Caki2 (cell line): ENCODE measurements at regions not wholly inside any gene's neighbourhood (a gene's known extent, or its start where the extent isn't known, plus 50 kb on each side); places are given as distances from the start of the nearest gene placed in this dataset.
"Not testable (repeated sequence)": the region's sequence is repeated elsewhere in the genome, so short reads cannot be mapped to it uniquely, and the experiment has no call there.

ENCODE experiments used
- DNase-seq: peaks from one replicate; pipeline ENCODE4 v3.0.0-alpha.2; 2015; ENCODE audit warnings: low read depth
- in situ Hi-C: cut with HindIII; loops from 2 replicates; pipeline ENCODE4 v1.10.0; 2016; ENCODE audit warnings: low sequenced_read_pairs, low pct_unique_long_range_greater_than_20kb, mixed read lengths

GRCh38 chrY:19559161-19559560 is 185.4 kb downstream of the KDM5D start:
- DNase-seq: no peak
- in situ Hi-C loops: no loop called here

- DNase-seq: no peak
- in situ Hi-C loops: no loop called here
Measured at GRCh38 chrY:19549671-19550466, 194.7 kb downstream of the KDM5D start.

DNA sequence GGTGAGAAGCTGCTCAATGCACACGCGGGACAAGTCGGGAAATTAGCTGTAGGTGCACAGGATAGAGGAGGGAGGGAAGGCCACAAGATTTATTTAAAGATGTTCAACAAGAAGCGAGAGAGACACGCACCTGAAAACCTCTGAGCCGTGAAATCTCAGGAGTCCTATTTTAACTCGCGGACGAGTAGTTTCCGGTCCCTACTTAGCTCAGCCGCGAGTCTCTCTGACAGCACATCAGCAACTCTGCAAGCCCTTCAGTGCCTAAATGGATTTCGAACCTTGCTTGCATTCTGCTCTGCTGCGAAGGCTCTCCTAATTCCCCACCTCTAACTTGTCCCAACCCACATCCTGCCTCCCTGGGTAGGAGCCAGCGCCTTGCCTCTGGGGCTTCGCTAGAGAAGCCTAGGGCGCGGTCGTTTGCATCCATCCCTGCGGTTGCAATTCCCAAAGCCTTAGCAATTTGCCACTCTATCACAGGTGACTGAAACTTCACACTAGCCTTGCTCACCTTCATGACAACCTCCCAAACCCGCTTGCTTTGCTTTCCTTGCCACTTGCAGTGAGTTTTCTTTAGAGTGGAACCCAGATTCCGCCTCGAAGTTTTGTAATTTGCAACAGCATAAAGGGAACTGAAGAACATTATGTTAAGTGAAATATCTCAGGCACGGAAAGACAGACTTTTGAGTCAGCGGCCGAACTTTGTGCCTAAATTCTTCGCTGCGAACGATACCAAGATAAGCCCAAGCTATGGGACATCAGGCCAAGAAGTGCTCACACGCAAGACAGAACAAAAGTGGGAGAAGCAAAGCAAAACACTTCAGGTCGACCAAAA is 202.8 kb downstream of the KDM5D start:
- in situ Hi-C loops: no loop called here
- DNase-seq: no peak

GRCh38 chrY:19535697-19536096 is 208.8 kb downstream of the KDM5D start:
- DNase-seq, in situ Hi-C loops: not testable (repeated sequence)

- in situ Hi-C loops: no loop called here
- no peak for DNase-seq
Measured at GRCh38 chrY:19521976-19522375, 222.6 kb downstream of the KDM5D start.

- DNase-seq: no peak
- in situ Hi-C loops: no loop called here
Measured at GRCh38 chrY:19503092-19503449, 241.5 kb downstream of the KDM5D start.

- no peak for DNase-seq
- in situ Hi-C loops: no loop called here
Measured at GRCh38 chrY:19502169-19503091, 242.1 kb downstream of the KDM5D start.

DNA sequence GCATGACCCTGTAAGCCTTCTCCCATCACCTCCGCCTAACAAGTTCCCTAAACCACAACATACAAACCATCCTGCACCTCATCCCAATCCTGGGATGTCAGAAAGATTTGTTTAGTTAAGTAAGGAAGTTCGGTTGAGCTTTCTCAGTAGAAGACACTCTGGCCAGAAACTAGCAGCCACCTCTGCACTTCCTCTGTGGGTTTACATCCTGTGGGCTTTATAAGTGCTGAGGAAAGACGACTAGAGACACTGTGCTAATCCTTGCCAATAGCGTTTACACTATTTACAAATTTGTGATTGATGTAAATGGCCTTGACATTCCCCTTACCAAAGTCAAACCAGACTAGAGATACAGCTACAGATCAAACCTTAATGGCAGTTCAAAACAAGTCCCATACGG is 246.0 kb downstream of the KDM5D start:
- in situ Hi-C loops: no loop called here
- no peak for DNase-seq

GRCh38 chrY:19487494-19487893 is 257.0 kb downstream of the KDM5D start:
- no peak for DNase-seq
- in situ Hi-C loops: no loop called here

GRCh38 chrY:19484997-19485396 is 259.5 kb downstream of the KDM5D start:
- in situ Hi-C loops: no loop called here
- DNase-seq: no peak

- DNase-seq: no peak
- in situ Hi-C loops: no loop called here
Measured at GRCh38 chrY:19479141-19479540, 265.4 kb downstream of the KDM5D start.

- no peak for DNase-seq
- in situ Hi-C loops: no loop called here
Measured at GRCh38 chrY:19477959-19478358, 266.6 kb downstream of the KDM5D start.

DNA sequence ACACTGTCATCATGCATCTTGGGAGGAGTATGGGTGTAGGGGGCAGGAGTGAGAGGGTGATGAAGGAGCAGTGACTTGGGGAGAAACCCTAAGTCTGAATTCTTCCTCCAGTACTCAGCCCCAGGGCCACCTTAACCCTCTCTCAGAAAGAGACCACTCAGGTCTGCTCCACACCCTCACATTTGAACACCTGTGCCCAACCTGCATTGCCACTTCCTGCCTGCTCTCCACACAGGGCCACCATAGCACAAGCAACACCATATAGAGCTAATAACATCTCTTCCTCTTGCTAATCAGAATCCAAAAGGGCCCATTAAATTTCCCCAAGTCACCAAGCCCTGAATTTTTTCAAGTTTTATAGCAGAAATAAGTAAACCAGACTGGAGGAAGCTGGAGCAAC is 278.7 kb downstream of the KDM5D start:
- DNase-seq: no peak
- in situ Hi-C loops: no loop called here

DNA sequence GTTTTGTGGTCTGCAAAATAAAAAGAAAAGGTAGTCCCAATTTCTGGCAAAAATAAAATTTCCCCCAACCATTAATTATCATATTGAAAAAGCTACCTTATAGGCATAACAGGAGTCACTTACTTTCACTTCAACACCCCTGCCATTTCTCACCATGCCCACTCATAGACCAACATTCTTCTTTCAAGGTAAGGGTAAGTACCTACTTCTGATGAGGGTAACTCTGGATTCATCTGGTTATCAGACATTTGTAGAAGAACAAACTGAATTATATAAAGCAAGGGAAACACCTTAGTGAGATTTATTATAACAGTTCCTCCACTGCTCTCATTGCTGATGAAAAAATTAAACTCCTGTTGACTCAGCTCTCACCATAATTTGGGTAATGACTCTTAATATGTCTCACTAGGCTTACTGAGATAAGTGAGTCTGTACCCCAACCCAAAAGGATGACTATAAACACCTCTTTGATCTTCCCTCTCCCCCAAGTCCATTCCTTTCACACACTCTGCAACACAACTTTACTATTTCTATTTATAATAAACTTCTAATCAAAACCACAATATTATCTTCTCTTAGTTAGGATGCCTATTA is 287.6 kb downstream of the KDM5D start:
- in situ Hi-C loops: no loop called here
- DNase-seq: no peak

- in situ Hi-C loops: no loop called here
- DNase-seq: peak; percentile 6
Measured at GRCh38 chrY:19433059-19433458, 311.5 kb downstream of the KDM5D start.

DNA sequence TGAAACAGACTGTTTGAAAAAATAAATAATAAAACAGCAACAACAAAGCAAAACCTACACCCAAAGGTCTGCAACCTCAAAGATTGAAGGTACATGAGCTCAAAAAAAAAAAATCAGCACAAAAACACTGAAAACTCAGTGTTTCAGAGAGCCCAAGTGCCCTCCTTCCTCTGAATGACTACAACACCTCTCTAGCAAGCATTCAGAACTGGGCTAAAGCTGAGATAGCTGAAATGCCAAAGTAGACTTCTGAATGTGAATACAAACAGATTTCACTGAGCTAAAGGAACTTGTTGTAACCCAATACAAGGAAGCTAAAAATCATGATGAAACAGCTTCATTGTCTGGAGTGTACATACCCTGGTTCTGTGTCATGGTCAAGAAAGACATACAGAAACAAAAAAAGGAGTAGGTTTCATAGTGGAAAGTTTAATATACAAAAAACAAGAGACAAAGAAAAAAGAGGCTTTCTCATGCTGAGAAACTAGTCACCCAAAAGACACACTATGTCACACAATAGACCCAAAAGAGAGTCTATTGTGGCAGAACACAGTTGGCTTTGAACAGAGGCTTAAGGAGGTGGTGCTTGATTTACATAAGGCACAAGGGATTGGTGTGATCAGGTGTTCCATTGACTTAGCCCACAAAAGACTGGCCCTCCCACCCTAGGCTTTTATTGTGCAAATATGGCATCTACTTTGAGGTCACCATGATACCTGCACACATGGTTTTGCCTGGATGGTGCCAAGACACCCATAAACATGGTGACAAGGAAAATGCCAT is 316.6 kb downstream of the KDM5D start:
- in situ Hi-C loops: no loop called here
- DNase-seq: no peak

GRCh38 chrY:19427191-19427590 is 317.3 kb downstream of the KDM5D start:
- DNase-seq, in situ Hi-C loops: not testable (repeated sequence)
